H9 (cell line): ENCODE measurements at regions not wholly inside any gene's neighbourhood (a gene's known extent, or its start where the extent isn't known, plus 50 kb on each side); places are given as distances from the start of the nearest gene placed in this dataset.

Experiments
- DNase-seq: peaks from one replicate; pipeline ENCODE4 v3.0.0-alpha.2; 2017
- H2AFZ ChIP-seq: one replicate; pipeline ENCODE4 v1.6.1; 2013; ENCODE audit warnings: mild to moderate bottlenecking, low read length, control low read depth, moderate library complexity
- H2AK5ac ChIP-seq: 2 replicates; pipeline ENCODE4 v1.6.1; 2013; ENCODE audit warnings: low read length, control low read depth, mixed read lengths; ENCODE audit not compliant: insufficient read length
- H2BK120ac ChIP-seq: one replicate; pipeline ENCODE4 v1.6.1; 2013; ENCODE audit warnings: low read depth, mild to moderate bottlenecking, low read length, control low read depth, inconsistent platforms; ENCODE audit not compliant: poor library complexity, severe bottlenecking
- H2BK12ac ChIP-seq: 2 replicates; pipeline ENCODE4 v1.6.1; 2013; ENCODE audit warnings: low read length, control low read depth, mixed read lengths, low read depth; ENCODE audit not compliant: insufficient read length
- H2BK15ac ChIP-seq: 2 replicates; pipeline ENCODE4 v1.6.1; 2013; ENCODE audit warnings: low read depth, low read length, control low read depth
- H2BK20ac ChIP-seq: one replicate; pipeline ENCODE4 v1.6.1; 2013; ENCODE audit warnings: low read depth, mild to moderate bottlenecking, low read length, control low read depth, inconsistent platforms; ENCODE audit not compliant: poor library complexity, severe bottlenecking
- H2BK5ac ChIP-seq: 2 replicates; pipeline ENCODE4 v1.6.1; 2013; ENCODE audit warnings: low read length, control low read depth, mixed read lengths; ENCODE audit not compliant: insufficient read length
- H3K14ac ChIP-seq: 2 replicates; pipeline ENCODE4 v1.6.1; 2013; ENCODE audit warnings: low read length, control low read depth; ENCODE audit not compliant: insufficient read depth
- H3K18ac ChIP-seq: 2 replicates; pipeline ENCODE4 v1.6.1; 2013; ENCODE audit warnings: low read depth, mild to moderate bottlenecking, mixed read lengths, low read length, control low read depth; ENCODE audit not compliant: insufficient read length
- H3K23ac ChIP-seq: 2 replicates; pipeline ENCODE4 v1.6.1; 2013; ENCODE audit warnings: low read length, control low read depth, mixed read lengths, low read depth; ENCODE audit not compliant: insufficient read length
- H3K23me2 ChIP-seq: 2 replicates; pipeline ENCODE4 v1.6.1; 2013; ENCODE audit warnings: low read depth, mild to moderate bottlenecking, mixed read lengths, low read length, control low read depth; ENCODE audit not compliant: insufficient read length, poor library complexity, severe bottlenecking
- H3K27ac ChIP-seq: 2 replicates; pipeline ENCODE4 v1.5.1; 2013; ENCODE audit warnings: low read length, control low read depth, mixed read lengths, low read depth; ENCODE audit not compliant: insufficient read length
- H3K27me3 ChIP-seq: 2 replicates; pipeline ENCODE4 v1.6.1; 2013; ENCODE audit warnings: low read length, control low read depth, inconsistent platforms; ENCODE audit not compliant: insufficient read depth
- H3K4ac ChIP-seq: 2 replicates; pipeline ENCODE4 v1.6.1; 2013; ENCODE audit warnings: low read depth, mild to moderate bottlenecking, control low read depth, inconsistent platforms, low read length, moderate library complexity
- H3K4me1 ChIP-seq: 2 replicates; pipeline ENCODE4 v1.6.1; 2013; ENCODE audit warnings: low read length, control low read depth, inconsistent platforms; ENCODE audit not compliant: insufficient read depth
- H3K4me2 ChIP-seq: 2 replicates; pipeline ENCODE4 v1.6.1; 2013; ENCODE audit warnings: low read length, control low read depth, mixed read lengths; ENCODE audit not compliant: insufficient read length, insufficient read depth
- H3K56ac ChIP-seq: 2 replicates; pipeline ENCODE4 v1.6.1; 2013; ENCODE audit warnings: low read depth, mild to moderate bottlenecking, mixed read lengths, low read length, control low read depth; ENCODE audit not compliant: insufficient read length
- H3K79me1 ChIP-seq: 2 replicates; pipeline ENCODE4 v1.6.1; 2013; ENCODE audit warnings: low read depth, mild to moderate bottlenecking, moderate library complexity, low read length, control low read depth, inconsistent platforms; ENCODE audit not compliant: insufficient read depth, poor library complexity, severe bottlenecking
- H3K79me2 ChIP-seq: 2 replicates; pipeline ENCODE4 v1.6.1; 2013; ENCODE audit warnings: low read length, control low read depth, inconsistent platforms; ENCODE audit not compliant: insufficient read depth
- H3K9ac ChIP-seq: 2 replicates; pipeline ENCODE4 v1.6.1; 2013; ENCODE audit warnings: low read length, control low read depth, mixed read lengths; ENCODE audit not compliant: insufficient read length; ENCODE audit errors: extremely low read depth
- H3K9me3 ChIP-seq: one replicate; pipeline ENCODE4 v1.6.1; 2013; ENCODE audit warnings: low read depth, low read length, inconsistent platforms; ENCODE audit not compliant: control insufficient read depth
- H3T11ph ChIP-seq: one replicate; pipeline ENCODE4 v1.6.1; 2013; ENCODE audit warnings: mild to moderate bottlenecking, low read length, control low read depth, inconsistent platforms
- H4K20me1 ChIP-seq: one replicate; pipeline ENCODE4 v1.6.1; 2013; ENCODE audit not compliant: control insufficient read depth, insufficient read length, insufficient read depth
- H4K5ac ChIP-seq: 2 replicates; pipeline ENCODE4 v1.6.1; 2013; ENCODE audit warnings: low read depth, mild to moderate bottlenecking, mixed read lengths, low read length, control low read depth; ENCODE audit not compliant: insufficient read length
- H4K8ac ChIP-seq: replicated peaks from 2 replicates; pipeline ENCODE4 v1.6.1; 2013; ENCODE audit warnings: low read length, control low read depth, mixed read lengths, low read depth; ENCODE audit not compliant: insufficient read length
- H4K91ac ChIP-seq: 2 replicates; pipeline ENCODE4 v1.6.1; 2013; ENCODE audit warnings: low read depth, mild to moderate bottlenecking, moderate library complexity, mixed read lengths, low read length, control low read depth; ENCODE audit not compliant: insufficient read length
- H3K27ac Mint-ChIP-seq, 3 experiments: 2 replicates in 2 of 3; 3 replicates in 1 of 3; pipeline ENCODE4 v1.8.0; 2020 to 2021; ENCODE audit warnings: mixed read lengths in 3 of 3, mild to moderate bottlenecking in 1 of 3, moderate library complexity in 1 of 3
- H3K27me3 Mint-ChIP-seq: 2 replicates; pipeline ENCODE4 v1.8.0; 2021; ENCODE audit warnings: low read depth, mild to moderate bottlenecking, moderate library complexity, mixed read lengths
- H3K36me3 Mint-ChIP-seq, 3 experiments: 2 replicates in 2 of 3; 3 replicates in 1 of 3; pipeline ENCODE4 v1.8.0; 2020 to 2021; ENCODE audit warnings: low read depth in 3 of 3, mixed read lengths in 3 of 3; ENCODE audit not compliant: insufficient read depth in 1 of 3
- H3K4me1 Mint-ChIP-seq, 2 experiments: 2 replicates each; pipeline ENCODE4 v1.8.0; 2020; ENCODE audit warnings: mixed read lengths in 2 of 2
- H3K4me3 Mint-ChIP-seq, 2 experiments: 2 replicates in 1 of 2; 3 replicates in 1 of 2; pipeline ENCODE4 v1.8.0; 2020 to 2021; ENCODE audit warnings: mild to moderate bottlenecking in 2 of 2, mixed read lengths in 2 of 2, moderate library complexity in 1 of 2
- H3K9me3 Mint-ChIP-seq, 2 experiments: 2 replicates in 1 of 2; 3 replicates in 1 of 2; pipeline ENCODE4 v1.8.0; 2020; ENCODE audit warnings: mild to moderate bottlenecking in 2 of 2, mixed read lengths in 2 of 2, moderate library complexity in 1 of 2
- WGBS: extraction: QIAGEN DNeasy Blood & Tissue Kit; methylation state at CpG from one replicate; pipeline ENCODE4 v1.1.7; 2013; ENCODE audit warnings: missing lambda C conversion rate, low lambda C conversion rate, mixed read lengths; ENCODE audit not compliant: insufficient read length; ENCODE audit errors: extremely low coverage; 5-methylcytosine and 5-hydroxymethylcytosine counted together
- TF ChIP-seq, protein P1 (sequence below): fragments of 200-600 bp; sonication (generic); conservative IDR thresholded peaks from 3 replicates; pipeline ENCODE4 v1.8.0; 2021; ENCODE audit warnings: antibody characterized with exemption, mild to moderate bottlenecking

DNA sequence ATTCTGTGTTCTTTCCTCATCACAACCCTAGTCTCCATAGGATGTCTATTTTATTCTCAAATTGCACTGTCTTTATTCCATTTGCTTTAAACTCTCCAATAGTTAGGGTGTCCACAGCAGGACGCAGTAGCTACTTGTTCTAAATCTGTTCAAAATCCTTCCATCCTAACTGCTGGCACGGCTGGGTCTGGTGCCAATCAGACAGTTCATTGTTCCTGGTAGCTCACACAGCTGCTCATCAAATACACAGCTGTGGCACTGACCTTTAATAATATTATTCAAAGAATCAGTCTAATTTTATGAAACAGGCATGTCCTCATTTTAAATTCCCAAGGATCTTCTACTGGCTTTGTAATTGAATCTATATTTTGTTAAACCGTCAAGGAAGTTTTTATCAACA lies 59.7 kb upstream of the TMEFF2 start:
- Mint-ChIP-seq H3K4me1 (no peaks in the 10 kb centered on the region), H3K9me3 (no peaks in the 10 kb centered on the region), H3K36me3 (no peaks in the 10 kb centered on the region), H3K27me3 (no peaks in the 10 kb centered on the region; the same call in 1 of the 2 replicates), H3K4me3 (no peak overlapping the region), H3K27ac (no peak overlapping the region)
- Histone ChIP-seq H2BK20ac (no peak overlapping the region), H2BK5ac (no peak overlapping the region), H3K23me2 (no peaks in the 10 kb centered on the region), H3K14ac (no peak overlapping the region), H3K56ac (no peak overlapping the region), H2BK12ac (no peak overlapping the region), H3K9ac (no peak overlapping the region), H3K79me2 (no peaks in the 10 kb centered on the region), H4K8ac (no peak overlapping the region), H4K20me1 (no peaks in the 10 kb centered on the region), H3K4me1 (no peaks in the 10 kb centered on the region), H3K27ac (no peak overlapping the region), H3T11ph (no peak overlapping the region), H3K9me3 (no peaks in the 10 kb centered on the region), H4K91ac (no peak overlapping the region), H3K79me1 (no peaks in the 10 kb centered on the region), H2AK5ac (no peak overlapping the region), H4K5ac (no peak overlapping the region), H3K4ac (no peak overlapping the region), H2BK120ac (no peak overlapping the region), H2BK15ac (no peak overlapping the region), H3K23ac (no peak overlapping the region), H2AFZ (no peak overlapping the region), H3K18ac (no peak overlapping the region), H3K4me2 (no peak overlapping the region), H3K27me3 (no peaks in the 10 kb centered on the region)
- TF ChIP-seq, protein P1, sequence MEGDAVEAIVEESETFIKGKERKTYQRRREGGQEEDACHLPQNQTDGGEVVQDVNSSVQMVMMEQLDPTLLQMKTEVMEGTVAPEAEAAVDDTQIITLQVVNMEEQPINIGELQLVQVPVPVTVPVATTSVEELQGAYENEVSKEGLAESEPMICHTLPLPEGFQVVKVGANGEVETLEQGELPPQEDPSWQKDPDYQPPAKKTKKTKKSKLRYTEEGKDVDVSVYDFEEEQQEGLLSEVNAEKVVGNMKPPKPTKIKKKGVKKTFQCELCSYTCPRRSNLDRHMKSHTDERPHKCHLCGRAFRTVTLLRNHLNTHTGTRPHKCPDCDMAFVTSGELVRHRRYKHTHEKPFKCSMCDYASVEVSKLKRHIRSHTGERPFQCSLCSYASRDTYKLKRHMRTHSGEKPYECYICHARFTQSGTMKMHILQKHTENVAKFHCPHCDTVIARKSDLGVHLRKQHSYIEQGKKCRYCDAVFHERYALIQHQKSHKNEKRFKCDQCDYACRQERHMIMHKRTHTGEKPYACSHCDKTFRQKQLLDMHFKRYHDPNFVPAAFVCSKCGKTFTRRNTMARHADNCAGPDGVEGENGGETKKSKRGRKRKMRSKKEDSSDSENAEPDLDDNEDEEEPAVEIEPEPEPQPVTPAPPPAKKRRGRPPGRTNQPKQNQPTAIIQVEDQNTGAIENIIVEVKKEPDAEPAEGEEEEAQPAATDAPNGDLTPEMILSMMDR, result no peak
- no CpG with 5 or more reads among the region's 3 CpGs for WGBS
- DNase-seq, result no peak
